ENCODE measurements at regions not wholly inside any gene's neighbourhood (a gene's known extent, or its start where the extent isn't known, plus 50 kb on each side); places are given as distances from the start of the nearest gene placed in this dataset.

DNA sequence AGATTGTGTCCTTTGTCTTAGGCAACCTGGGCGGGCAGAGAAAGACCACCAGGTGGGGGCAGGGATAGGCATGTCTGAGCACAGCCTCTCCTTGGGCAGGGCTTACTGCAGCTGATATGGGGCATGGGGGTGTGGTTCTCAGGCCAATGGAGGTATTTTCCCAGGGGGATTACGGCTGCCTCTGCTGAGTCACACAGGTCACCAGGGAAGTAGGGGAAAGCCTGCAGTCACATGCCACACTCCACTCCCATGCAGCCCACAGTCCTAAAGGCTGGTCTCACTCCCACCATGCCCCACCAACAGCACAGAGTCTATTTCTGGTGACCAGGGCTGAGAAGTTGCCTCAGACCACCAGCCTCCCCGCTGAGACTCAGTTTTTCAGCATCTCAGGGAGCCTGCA, 466.4 kb downstream of the DIPK2A start:
- TF ChIP-seq, protein P1, sequence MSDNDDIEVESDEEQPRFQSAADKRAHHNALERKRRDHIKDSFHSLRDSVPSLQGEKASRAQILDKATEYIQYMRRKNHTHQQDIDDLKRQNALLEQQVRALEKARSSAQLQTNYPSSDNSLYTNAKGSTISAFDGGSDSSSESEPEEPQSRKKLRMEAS (IDR thresholded peaks at IDR 0.05), result no peak
- TF ChIP-seq CEBPB (IDR thresholded peaks at IDR 0.05) (no peak), EGR1 (IDR thresholded peaks at IDR 0.05) (no peak), TEAD4 (IDR thresholded peaks at IDR 0.05) (no peak), YY1 (IDR thresholded peaks at IDR 0.05; ENCODE audit: low read depth) (no peak), FOXM1 (IDR thresholded peaks at IDR 0.05; ENCODE audit: borderline replicate concordance, low read depth) (no peak)
- TF ChIP-seq, protein P2, sequence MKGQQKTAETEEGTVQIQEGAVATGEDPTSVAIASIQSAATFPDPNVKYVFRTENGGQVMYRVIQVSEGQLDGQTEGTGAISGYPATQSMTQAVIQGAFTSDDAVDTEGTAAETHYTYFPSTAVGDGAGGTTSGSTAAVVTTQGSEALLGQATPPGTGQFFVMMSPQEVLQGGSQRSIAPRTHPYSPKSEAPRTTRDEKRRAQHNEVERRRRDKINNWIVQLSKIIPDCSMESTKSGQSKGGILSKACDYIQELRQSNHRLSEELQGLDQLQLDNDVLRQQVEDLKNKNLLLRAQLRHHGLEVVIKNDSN (IDR thresholded peaks at IDR 0.05), result no peak

DNA sequence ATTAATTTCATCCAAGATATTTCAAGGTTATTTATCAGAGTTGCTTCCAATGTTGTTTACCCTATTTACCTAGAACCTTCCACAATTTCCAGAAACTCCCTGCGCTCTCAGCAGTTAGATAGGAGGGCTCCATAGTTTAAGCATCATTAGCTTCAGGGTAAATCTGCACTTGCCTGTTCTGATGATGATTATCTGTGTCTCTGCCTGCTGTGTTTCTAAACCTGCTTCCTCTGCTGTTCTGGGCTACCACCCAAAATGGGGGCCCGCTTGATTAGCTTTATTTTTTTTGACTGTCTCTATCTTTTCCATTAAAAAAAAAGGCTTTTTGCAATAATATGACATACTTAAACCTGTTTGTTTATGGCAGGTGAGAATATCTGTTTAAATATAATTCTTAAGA, 472.4 kb downstream of the DIPK2A start:
- TF ChIP-seq, protein P2 (IDR thresholded peaks at IDR 0.05), result no peak
- TF ChIP-seq CREB1 (IDR thresholded peaks at IDR 0.05; ENCODE audit: low read depth) (no peak), TCF12 (IDR thresholded peaks at IDR 0.05; ENCODE audit: low read depth) (no peak), CEBPB (IDR thresholded peaks at IDR 0.05) (no peak), TAF1 (IDR thresholded peaks at IDR 0.05; ENCODE audit: low read depth) (no peak), YY1 (IDR thresholded peaks at IDR 0.05; ENCODE audit: low read depth) (no peak), NFIC (IDR thresholded peaks at IDR 0.05) (no peak), EP300 (IDR thresholded peaks at IDR 0.05; ENCODE audit: borderline replicate concordance) (no peak)
- TF ChIP-seq, protein P3, sequence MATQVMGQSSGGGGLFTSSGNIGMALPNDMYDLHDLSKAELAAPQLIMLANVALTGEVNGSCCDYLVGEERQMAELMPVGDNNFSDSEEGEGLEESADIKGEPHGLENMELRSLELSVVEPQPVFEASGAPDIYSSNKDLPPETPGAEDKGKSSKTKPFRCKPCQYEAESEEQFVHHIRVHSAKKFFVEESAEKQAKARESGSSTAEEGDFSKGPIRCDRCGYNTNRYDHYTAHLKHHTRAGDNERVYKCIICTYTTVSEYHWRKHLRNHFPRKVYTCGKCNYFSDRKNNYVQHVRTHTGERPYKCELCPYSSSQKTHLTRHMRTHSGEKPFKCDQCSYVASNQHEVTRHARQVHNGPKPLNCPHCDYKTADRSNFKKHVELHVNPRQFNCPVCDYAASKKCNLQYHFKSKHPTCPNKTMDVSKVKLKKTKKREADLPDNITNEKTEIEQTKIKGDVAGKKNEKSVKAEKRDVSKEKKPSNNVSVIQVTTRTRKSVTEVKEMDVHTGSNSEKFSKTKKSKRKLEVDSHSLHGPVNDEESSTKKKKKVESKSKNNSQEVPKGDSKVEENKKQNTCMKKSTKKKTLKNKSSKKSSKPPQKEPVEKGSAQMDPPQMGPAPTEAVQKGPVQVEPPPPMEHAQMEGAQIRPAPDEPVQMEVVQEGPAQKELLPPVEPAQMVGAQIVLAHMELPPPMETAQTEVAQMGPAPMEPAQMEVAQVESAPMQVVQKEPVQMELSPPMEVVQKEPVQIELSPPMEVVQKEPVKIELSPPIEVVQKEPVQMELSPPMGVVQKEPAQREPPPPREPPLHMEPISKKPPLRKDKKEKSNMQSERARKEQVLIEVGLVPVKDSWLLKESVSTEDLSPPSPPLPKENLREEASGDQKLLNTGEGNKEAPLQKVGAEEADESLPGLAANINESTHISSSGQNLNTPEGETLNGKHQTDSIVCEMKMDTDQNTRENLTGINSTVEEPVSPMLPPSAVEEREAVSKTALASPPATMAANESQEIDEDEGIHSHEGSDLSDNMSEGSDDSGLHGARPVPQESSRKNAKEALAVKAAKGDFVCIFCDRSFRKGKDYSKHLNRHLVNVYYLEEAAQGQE (IDR thresholded peaks at IDR 0.05; ENCODE audit: low read depth), result no peak
- TF ChIP-seq, protein P1 (IDR thresholded peaks at IDR 0.05), result no peak

DNA sequence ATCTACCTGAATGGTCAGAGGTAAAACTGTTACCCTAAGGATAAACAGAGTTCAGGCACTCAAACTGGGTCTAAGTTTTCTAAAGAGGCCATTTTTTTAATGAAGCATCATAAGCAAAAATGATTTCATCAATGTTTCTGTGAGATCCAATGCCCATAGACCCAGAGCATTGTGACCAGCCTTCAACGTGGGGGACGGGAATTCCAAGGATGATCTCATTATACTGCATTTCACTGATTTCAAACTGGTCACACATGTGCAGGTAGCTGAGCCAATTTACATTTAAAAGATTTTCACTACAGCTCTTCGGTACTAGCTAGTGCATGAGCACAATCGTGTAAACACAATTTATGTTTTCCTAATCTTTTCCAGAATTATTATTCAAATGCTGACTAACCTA, 472.9 kb downstream of the DIPK2A start:
- no peak for TF ChIP-seq TAF1 (IDR thresholded peaks at IDR 0.05; ENCODE audit: low read depth)
- no peak for TF ChIP-seq TEAD4 (IDR thresholded peaks at IDR 0.05)
- no peak for TF ChIP-seq CREB1 (IDR thresholded peaks at IDR 0.05; ENCODE audit: low read depth)
- no peak for TF ChIP-seq FOXM1 (IDR thresholded peaks at IDR 0.05; ENCODE audit: borderline replicate concordance, low read depth)
- TF ChIP-seq EGR1 (IDR thresholded peaks at IDR 0.05), result no peak
- no peak for TF ChIP-seq YY1 (IDR thresholded peaks at IDR 0.05; ENCODE audit: low read depth)
- no peak for TF ChIP-seq TCF12 (IDR thresholded peaks at IDR 0.05; ENCODE audit: low read depth)
- no peak for TF ChIP-seq CEBPB (IDR thresholded peaks at IDR 0.05)

DNA sequence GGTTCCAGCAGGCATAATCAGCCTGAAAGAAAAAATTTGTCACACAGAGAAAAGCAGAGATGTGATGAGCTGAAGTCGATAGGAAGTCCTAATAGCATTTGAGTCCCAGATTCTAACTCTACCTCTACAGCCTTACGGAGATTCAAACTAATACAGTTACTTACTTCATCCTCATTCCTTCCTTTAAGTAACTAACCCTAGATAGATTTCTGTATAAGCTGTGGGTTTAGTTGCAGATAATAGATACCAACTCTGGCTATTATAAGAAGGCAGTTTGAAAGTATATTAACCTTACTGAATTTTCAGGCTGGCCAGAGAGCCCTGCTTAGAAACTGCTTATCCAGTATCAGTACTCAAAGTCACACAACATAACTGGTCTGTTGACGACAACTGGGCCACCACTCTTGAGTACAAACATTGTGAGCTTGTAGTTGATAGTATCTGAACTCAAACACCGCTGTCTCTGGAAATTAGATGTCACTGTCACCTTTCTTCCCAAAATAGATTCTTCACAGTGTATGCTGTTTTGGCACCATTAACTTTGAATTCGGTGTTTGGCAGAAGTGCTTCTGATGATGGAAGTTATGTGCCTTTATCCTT, 484.3 kb downstream of the DIPK2A start:
- TF ChIP-seq EP300 (IDR thresholded peaks at IDR 0.05; ENCODE audit: borderline replicate concordance) (no peak), TAF1 (IDR thresholded peaks at IDR 0.05; ENCODE audit: low read depth) (no peak), YY1 (IDR thresholded peaks at IDR 0.05; ENCODE audit: low read depth) (no peak), ZBTB7A (IDR thresholded peaks at IDR 0.05; ENCODE audit: low read depth) (no peak), FOXM1 (IDR thresholded peaks at IDR 0.05; ENCODE audit: borderline replicate concordance, low read depth) (no peak), NFIC (IDR thresholded peaks at IDR 0.05) (no peak), TEAD4 (IDR thresholded peaks at IDR 0.05) (no peak), EGR1 (IDR thresholded peaks at IDR 0.05) (no peak), CEBPB (IDR thresholded peaks at IDR 0.05) (no peak), CREB1 (IDR thresholded peaks at IDR 0.05; ENCODE audit: low read depth) (no peak), TCF12 (IDR thresholded peaks at IDR 0.05; ENCODE audit: low read depth) (no peak), RAD21 (IDR thresholded peaks at IDR 0.05; ENCODE audit: low read depth) (no peak)
- TF ChIP-seq, protein P1 (IDR thresholded peaks at IDR 0.05), result no peak
- TF ChIP-seq, protein P2 (IDR thresholded peaks at IDR 0.05), result no peak
- TF ChIP-seq, protein P3 (IDR thresholded peaks at IDR 0.05; ENCODE audit: low read depth), result no peak

DNA sequence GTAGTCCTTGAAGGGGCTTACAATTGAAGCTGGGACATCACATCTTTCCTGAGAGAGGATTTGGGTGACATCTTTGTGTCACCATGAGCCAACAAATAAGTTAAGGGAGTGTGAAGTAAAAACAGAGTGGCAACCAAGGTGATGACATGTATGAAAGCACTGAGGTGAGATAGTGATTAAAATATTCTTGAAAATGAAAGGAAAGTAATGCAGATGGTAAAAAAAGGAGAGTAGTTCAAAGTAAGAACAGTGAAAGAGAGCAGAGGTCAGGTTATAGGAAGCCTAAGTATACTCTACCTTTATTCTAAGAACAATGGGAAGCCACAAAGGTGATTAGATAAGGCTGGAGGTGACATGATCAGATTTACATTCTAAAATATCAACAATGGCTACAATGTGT, 486.1 kb downstream of the DIPK2A start:
- TF ChIP-seq TCF12 (IDR thresholded peaks at IDR 0.05; ENCODE audit: low read depth), result no peak
- TF ChIP-seq EGR1 (IDR thresholded peaks at IDR 0.05), result no peak
- TF ChIP-seq TEAD4 (IDR thresholded peaks at IDR 0.05), result no peak
- TF ChIP-seq FOXM1 (IDR thresholded peaks at IDR 0.05; ENCODE audit: borderline replicate concordance, low read depth), result no peak
- no peak for TF ChIP-seq TAF1 (IDR thresholded peaks at IDR 0.05; ENCODE audit: low read depth)
- TF ChIP-seq EP300 (IDR thresholded peaks at IDR 0.05; ENCODE audit: borderline replicate concordance), result no peak
- no peak for TF ChIP-seq RAD21 (IDR thresholded peaks at IDR 0.05; ENCODE audit: low read depth)
- no peak for TF ChIP-seq NFIC (IDR thresholded peaks at IDR 0.05)
- TF ChIP-seq, protein P1 (IDR thresholded peaks at IDR 0.05), result no peak
